Ishikawa (cell line): ENCODE measurements at regions not wholly inside any gene's neighbourhood (a gene's known extent, or its start where the extent isn't known, plus 50 kb on each side); places are given as distances from the start of the nearest gene placed in this dataset.

Experiments used
- CEBPB ChIP-seq: IDR thresholded peaks from 2 replicates; pipeline ENCODE4 v1.6.1; 2012
- CREB1 ChIP-seq: IDR thresholded peaks from 2 replicates; pipeline ENCODE4 v1.6.1; 2012; ENCODE audit warnings: low read depth
- EP300 ChIP-seq: IDR thresholded peaks from 2 replicates; pipeline ENCODE4 v1.6.1; 2012; ENCODE audit warnings: borderline replicate concordance
- FOXM1 ChIP-seq: IDR thresholded peaks from 2 replicates; pipeline ENCODE4 v1.6.1; 2012; ENCODE audit warnings: low read depth, borderline replicate concordance
- MAX ChIP-seq: IDR thresholded peaks from 2 replicates; pipeline ENCODE4 v1.6.1; 2012
- REST ChIP-seq: IDR thresholded peaks from 2 replicates; pipeline ENCODE4 v1.6.1; 2012; ENCODE audit warnings: low read depth, mild to moderate bottlenecking
- USF1 ChIP-seq: IDR thresholded peaks from 2 replicates; pipeline ENCODE4 v1.6.1; 2012
- YY1 ChIP-seq: IDR thresholded peaks from 2 replicates; pipeline ENCODE4 v1.6.1; 2012; ENCODE audit warnings: low read depth

GRCh38 chr1:106360252-106360651 lies 696.2 kb upstream of the PRMT6 start:
- no peak for TF ChIP-seq EP300
- TF ChIP-seq CEBPB, result no peak
- TF ChIP-seq YY1, result no peak
- TF ChIP-seq MAX, result no peak
- no peak for TF ChIP-seq CREB1
- TF ChIP-seq REST, result no peak
- TF ChIP-seq USF1, result no peak
- TF ChIP-seq FOXM1, result no peak
